Brain microvascular endothelial cell (primary cell): ENCODE measurements at regions not wholly inside any gene's neighbourhood (a gene's known extent, or its start where the extent isn't known, plus 50 kb on each side); places are given as distances from the start of the nearest gene placed in this dataset.

Experiments
- DNase-seq: peaks from one replicate; pipeline ENCODE4 v3.0.0-alpha.2; 2020
- H3K27ac ChIP-seq: fragments of 250-450 bp; sonication (Bioruptor Pico); 2 replicates; pipeline ENCODE4 v1.5.1; 2020; ENCODE audit warnings: mild to moderate bottlenecking, moderate library complexity
- H3K27me3 ChIP-seq: fragments of 250-450 bp; sonication (Bioruptor Pico); replicated peaks from 2 replicates; pipeline ENCODE4 v1.5.1; 2020; ENCODE audit warnings: mild to moderate bottlenecking
- H3K36me3 ChIP-seq: fragments of 250-450 bp; sonication (Bioruptor Pico); replicated peaks from 2 replicates; pipeline ENCODE4 v1.5.1; 2020; ENCODE audit warnings: mild to moderate bottlenecking
- H3K4me3 ChIP-seq: 2 replicates; pipeline ENCODE4 v1.5.1; 2011; ENCODE audit warnings: low read depth, mild to moderate bottlenecking, control low read depth, low read length, moderate library complexity
- in situ Hi-C: cut with HindIII; loops from 2 replicates; pipeline ENCODE4 v1.10.0; 2017; ENCODE audit warnings: low sequenced_read_pairs, low pct_ligation_motif_present
- TF ChIP-seq, protein P1 (sequence below): IDR thresholded peaks from 2 replicates; pipeline ENCODE4 v1.5.1; 2011; ENCODE audit warnings: low read depth, mild to moderate bottlenecking, moderate library complexity, low read length, control low read depth, inconsistent platforms; ENCODE audit errors: missing control alignments

DNA sequence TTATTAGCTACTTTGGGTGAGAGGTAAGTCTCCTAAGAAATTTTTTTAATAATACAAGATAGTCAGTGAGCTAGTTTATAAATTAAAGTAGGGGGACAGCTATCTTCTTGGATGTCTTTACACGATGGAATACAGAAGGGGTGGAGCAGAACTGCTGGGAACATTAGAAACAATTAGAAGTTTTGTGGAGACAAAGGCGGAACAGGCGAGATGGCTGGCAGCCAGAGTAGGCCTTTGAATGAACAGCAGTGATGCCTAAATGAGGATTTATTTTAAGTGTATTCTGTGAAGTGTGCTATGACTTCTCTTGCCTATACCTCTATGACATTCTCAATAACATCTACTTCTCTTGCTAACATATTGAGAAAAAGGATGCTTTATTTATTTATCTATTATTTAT lies 1345.3 kb upstream of the SEL1L start:
- no peak for DNase-seq
- TF ChIP-seq, protein P1, sequence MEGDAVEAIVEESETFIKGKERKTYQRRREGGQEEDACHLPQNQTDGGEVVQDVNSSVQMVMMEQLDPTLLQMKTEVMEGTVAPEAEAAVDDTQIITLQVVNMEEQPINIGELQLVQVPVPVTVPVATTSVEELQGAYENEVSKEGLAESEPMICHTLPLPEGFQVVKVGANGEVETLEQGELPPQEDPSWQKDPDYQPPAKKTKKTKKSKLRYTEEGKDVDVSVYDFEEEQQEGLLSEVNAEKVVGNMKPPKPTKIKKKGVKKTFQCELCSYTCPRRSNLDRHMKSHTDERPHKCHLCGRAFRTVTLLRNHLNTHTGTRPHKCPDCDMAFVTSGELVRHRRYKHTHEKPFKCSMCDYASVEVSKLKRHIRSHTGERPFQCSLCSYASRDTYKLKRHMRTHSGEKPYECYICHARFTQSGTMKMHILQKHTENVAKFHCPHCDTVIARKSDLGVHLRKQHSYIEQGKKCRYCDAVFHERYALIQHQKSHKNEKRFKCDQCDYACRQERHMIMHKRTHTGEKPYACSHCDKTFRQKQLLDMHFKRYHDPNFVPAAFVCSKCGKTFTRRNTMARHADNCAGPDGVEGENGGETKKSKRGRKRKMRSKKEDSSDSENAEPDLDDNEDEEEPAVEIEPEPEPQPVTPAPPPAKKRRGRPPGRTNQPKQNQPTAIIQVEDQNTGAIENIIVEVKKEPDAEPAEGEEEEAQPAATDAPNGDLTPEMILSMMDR = no peak
- Histone ChIP-seq H3K27me3 (no peaks in the 10 kb centered on the region), H3K36me3 (no peaks in the 10 kb centered on the region), H3K27ac (no peak overlapping the region), H3K4me3 (no peak overlapping the region)
- in situ Hi-C loops = no loop called here

DNA sequence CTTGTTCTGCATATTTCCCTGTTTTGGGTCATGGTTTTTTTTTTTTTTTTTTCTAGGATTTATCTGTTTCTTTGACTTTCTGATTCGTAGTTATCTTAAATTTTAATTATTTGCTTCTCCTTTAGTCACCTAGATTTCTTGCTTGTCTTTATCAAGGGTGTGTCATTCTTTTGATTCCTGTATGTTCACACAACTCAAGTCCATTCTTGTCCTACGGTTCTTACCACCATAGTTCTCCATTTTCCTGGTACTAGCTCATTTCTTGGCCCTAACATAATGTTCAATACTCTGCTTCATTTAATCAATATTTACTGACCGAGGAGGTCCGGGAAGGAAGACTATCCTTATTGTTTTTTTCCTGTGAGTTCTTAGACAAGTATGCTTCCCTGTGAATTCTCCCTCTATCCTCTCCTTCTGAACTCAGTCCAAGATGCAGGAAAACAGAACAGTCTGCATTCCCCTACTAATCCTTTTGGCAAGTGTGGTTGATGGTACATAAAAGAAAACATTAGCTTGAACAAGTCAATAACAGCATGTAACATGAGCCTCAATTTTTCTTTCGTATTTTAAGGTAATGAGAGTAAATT lies 1346.4 kb upstream of the SEL1L start:
- TF ChIP-seq, protein P1 = no peak

DNA sequence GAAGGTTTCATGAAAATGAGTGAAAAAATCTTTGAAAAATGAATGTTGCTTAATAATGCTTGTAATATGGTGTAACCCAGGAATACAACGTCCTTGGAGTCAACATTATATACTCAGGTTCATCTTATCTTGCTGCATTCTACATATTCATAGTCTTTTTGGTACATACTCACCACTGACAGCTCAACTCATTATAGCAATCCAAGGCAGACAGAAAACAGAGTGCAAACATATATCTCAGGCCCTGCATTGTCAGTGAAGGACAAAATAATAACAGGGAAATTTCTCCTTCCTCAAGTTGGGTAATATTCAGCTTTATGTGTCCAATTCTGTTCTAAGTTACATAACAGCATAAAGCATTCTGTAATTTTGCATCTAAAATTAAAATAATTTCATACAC lies 1353.0 kb upstream of the SEL1L start:
- in situ Hi-C loops = no loop called here
- Histone ChIP-seq H3K27me3 (no peaks in the 10 kb centered on the region), H3K27ac (no peak overlapping the region), H3K4me3 (no peak overlapping the region), H3K36me3 (no peaks in the 10 kb centered on the region)
- DNase-seq = no peak
- TF ChIP-seq, protein P1 = no peak

More for the DNA sequence above, 1346.4 kb upstream of the SEL1L start:
- in situ Hi-C loops = no loop called here
- H3K36me3 ChIP-seq = no peaks in the 10 kb centered on the region
- H3K4me3 ChIP-seq = no peak overlapping the region
- no peaks in the 10 kb centered on the region for H3K27me3 ChIP-seq
- no peak overlapping the region for H3K27ac ChIP-seq
- no peak for DNase-seq

DNA sequence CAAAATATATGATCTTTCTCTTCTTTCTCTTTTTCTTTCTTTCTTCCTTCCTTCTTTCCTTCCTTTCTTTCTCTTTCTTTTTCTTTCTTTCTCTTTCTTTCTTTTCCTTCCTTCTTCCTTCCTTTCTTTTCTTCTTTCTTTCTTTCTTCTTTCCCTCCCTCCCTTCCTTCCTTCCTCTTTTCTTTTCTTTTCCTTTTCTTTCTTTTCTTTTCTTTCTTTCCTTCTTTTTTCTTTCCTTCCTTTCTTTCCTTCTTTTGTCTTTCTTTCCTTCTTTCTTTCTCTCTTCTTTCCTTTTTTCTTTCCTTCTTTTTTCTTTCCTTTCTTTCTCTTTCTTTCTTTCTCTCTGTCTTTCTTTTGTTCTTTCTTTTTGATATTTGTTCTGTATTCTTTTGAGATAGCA lies 1356.0 kb upstream of the SEL1L start:
- in situ Hi-C loops = no loop called here
- H3K36me3 ChIP-seq = no peaks in the 10 kb centered on the region
- TF ChIP-seq, protein P1 = no peak
- H3K27ac ChIP-seq = no peak overlapping the region
- no peaks in the 10 kb centered on the region for H3K27me3 ChIP-seq
- no peak overlapping the region for H3K4me3 ChIP-seq
- DNase-seq = no peak

DNA sequence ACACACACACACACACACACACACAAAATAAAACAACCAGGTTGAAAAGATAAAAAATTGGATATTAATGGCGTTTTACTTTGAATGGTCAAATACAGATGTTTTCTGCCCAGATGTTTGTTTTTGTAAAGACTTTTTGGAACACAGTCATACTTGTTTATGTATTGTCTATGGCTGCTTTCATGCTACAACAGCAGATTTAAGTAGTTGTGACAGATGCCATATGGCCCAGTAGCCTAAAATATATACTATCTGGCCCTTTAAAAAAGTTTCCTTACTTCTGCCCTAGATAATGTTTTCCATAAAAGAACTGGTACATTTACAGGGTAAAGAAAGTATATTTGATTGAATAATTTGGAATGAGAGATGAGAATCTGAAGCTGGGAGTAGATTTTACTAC lies 1362.8 kb upstream of the SEL1L start:
- H3K4me3 ChIP-seq = no peak overlapping the region
- in situ Hi-C loops = no loop called here
- TF ChIP-seq, protein P1 = no peak
- H3K36me3 ChIP-seq = no peaks in the 10 kb centered on the region
- no peaks in the 10 kb centered on the region for H3K27me3 ChIP-seq
- DNase-seq = no peak
- H3K27ac ChIP-seq = no peak overlapping the region
